GM03348 (cell line): ENCODE measurements at regions not wholly inside any gene's neighbourhood (a gene's known extent, or its start where the extent isn't known, plus 50 kb on each side); places are given as distances from the start of the nearest gene placed in this dataset.

Experiments
- DNase-seq: peaks from one replicate; pipeline ENCODE4 v3.0.0; 2012; ENCODE audit warnings: low spot score

- DNase-seq: no peak
These were observed 253.1 kb upstream of the SALL3 start for GRCh38 chr18:78726326-78727056.

GRCh38 chr18:78727057-78727739 lies 252.4 kb upstream of the SALL3 start:
- DNase-seq: no peak

DNA sequence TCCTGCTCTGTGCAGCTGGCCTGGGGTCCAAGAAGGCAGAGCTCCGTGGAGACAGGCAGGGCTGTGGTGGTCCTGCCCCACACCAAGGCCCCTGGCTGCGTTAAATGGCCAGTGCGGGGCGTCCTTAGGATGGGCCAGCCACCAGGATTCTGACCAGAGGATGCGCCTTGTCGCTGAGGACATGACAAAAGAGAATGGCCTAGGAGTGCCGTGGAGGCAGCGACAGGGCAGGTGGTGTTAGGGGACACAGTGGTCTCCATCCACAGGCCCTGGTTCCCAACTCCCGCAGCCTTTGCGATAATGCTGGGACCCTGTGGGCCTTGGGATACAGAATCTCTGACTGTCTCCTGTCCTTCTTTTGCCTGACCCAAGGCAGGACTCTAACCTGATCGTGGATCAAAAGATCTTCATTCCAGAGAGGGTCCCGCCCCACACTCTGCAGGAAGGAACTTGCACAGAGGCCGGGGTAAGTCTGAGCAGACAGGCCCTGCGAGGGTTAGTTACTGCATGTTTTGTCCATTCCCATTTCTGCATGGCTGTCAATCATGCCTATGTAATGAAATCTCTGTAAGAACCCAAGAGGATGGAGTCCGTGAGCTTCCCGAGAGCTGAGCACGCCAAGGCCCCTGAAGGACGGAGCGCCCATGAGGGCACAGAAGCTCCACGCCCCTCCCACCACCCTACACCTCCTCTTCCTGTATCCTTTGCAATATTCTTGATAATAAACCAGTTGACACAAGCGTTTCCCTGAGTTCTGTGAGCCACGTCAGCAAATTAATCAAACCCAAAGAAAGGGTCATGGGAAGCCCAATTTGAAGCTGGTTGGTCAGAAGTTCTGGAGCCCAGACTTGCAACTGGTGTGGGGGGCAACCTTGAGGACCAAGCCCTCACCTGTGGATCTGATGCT lies 251.5 kb upstream of the SALL3 start:
- no peak for DNase-seq

GRCh38 chr18:78728784-78729467 lies 250.7 kb upstream of the SALL3 start:
- DNase-seq: no peak

DNA sequence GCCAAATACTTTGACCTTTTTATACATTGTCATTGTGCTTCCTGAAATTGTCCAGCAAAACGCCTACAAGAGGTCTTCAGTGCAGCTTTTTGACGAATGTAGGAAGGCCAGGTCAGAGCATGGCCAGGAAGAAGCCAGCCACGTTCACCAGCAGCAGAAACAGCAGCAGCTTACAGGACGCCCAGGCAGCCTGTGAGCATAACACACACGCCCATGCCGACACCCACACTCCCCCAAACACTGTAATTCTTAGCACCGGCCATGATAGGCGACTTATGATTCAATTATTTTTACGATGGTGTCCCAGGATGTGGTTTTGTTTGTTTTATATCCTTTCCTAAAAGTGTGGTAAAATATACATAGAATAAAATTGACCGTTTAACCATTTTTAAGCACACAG lies 249.1 kb upstream of the SALL3 start:
- DNase-seq: no peak

- DNase-seq: no peak
These were observed 248.6 kb upstream of the SALL3 start for GRCh38 chr18:78731016-78731397.

GRCh38 chr18:78731398-78732032 lies 248.1 kb upstream of the SALL3 start:
- no peak for DNase-seq

GRCh38 chr18:78732273-78733210 lies 247.1 kb upstream of the SALL3 start:
- no peak for DNase-seq

GRCh38 chr18:78733762-78734613 lies 245.6 kb upstream of the SALL3 start:
- DNase-seq: no peak

DNA sequence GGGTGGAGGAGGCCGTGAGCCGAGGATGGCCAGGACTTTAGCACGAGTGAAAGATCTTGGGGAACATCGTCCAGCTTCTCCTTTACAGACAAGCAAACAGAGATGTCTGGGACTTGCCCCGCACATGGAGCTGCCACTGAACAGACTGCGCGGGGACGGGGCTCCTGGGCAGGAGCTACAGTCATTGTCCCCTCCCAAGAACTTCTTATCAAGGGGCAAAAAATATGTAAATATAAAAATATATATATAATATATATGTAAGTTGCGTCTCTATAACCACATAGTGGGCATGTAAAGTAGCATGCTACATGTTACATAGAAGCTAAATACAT lies 245.0 kb upstream of the SALL3 start:
- no peak for DNase-seq

- DNase-seq: no peak
These were observed 244.2 kb upstream of the SALL3 start for GRCh38 chr18:78735131-78736014.

GRCh38 chr18:78736015-78736690 lies 243.5 kb upstream of the SALL3 start:
- no peak for DNase-seq

GRCh38 chr18:78737006-78737915 lies 242.4 kb upstream of the SALL3 start:
- DNase-seq: no peak

DNA sequence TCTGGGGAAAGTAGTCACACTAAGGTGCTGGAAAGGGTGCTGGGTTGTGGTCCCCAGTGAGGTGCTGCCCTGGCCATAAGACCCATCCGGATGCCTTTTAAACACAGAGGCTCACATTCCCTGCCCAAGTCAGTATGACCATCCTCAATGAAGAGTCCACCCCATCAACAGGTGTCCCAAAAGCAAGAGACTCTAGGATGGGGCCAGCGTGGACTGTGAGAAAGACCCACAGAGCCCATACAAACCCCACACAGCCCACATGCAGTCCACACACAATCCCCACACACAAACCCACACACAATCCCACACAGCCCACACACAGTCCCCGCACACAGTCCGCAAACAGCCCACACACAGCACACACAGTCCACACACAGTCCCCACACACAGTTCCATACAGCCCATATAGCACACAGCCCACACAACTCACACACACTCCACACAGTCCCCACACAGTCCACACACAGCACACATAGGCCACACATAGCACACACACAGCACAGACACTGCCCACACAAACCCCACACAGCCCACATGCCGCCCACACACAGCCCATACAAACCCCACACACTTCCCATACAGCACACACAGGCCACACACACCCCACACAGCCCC lies 241.4 kb upstream of the SALL3 start:
- no peak for DNase-seq

DNA sequence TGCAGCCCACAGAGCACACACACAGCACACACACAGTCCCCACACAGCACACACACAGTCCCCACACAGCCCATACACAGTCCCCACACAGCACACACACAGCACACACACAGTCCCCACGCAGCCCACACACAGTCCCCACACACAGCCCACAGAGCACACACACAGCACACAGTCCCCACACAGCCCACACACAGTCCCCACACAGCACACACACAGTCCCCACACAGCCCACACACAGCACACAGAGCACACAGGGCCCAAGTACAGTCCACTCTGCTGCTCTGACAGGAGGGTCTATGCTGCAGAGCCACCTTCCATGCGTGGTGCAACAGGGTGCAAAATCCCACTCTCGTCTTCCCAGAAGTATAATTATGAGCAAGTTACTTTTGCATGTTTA lies 240.5 kb upstream of the SALL3 start:
- DNase-seq: no peak

DNA sequence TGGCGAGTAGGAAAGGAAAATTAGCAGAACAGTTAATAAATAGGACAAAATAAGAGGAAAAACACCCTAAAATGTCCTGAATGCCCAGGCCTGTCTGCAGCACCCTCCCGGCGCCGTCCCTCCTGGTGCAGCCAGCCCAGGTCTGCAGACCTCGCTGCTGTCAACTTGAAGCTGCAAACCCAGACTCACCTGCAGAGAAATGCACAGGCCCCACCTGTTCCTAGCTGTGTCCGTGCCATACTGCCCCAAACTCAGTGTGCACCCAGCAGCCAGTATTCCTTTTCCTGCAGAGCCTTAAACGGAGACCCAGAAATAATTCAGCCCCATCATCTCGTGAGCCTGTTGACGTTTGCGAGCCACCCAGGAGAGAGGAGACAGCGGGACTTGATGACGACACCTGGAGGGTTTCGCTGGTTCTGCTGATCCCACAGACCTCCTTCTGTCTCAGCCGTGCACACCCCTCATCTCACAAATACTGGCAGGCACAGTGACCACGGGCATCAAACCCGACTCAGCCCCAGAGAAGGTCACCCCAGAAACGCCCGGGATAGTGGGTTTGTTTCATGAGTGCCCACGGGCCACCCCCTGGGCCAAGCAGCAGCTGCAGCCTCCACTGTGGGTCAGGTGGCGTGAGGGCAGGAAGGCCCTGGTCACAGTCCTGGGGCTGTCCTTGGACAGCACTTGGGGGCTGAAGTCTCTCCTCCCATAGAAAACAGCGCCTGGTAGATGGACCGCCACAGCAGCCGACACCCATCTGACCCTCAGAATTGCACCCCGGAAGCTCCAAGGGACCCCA lies 239.5 kb upstream of the SALL3 start:
- DNase-seq: no peak
